ENCODE measurements at regions not wholly inside any gene's neighbourhood (a gene's known extent, or its start where the extent isn't known, plus 50 kb on each side); places are given as distances from the start of the nearest gene placed in this dataset.

DNA sequence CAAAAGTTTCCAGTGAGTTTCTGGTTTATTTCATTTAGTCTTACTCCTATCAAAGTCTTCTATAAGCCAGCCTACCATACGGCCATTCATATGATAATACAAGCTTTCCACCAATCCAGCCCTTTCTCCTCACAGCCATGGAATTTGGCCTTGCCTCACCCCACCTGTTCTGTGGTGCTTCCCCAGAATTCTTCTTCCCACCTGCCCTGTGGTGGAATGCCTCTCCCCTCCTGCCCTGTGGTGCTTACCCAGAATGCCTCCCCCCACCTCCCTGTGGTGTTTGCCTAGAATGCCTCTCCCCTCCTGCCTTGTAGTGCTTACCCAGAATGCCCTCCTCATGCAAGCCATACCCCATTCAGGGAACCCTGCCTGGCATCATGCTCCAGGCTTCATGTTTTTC lies 90.3 kb upstream of the APC start:
- DNase-seq (ENCODE audit: insufficient read length, low spot score, missing footprints) = no peak

DNA sequence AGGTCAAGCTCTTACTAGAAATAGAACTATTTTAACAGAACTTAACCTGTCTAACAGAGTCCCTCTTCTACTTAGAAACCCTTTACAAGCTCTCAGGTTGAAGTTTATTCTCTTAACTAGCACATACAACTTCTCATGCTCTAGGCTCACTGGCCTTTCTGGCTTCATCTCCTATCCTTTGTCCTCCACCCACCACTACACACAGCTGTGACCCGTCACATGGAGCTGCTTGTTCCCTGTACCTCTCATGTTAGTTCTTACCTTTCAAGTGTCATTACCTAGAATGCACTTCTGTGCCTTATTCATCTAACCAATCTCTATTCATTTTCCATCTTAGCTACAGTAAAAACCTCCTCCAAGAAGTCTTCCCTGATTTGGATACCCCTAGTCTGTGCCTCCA lies 89.4 kb upstream of the APC start:
- TF ChIP-seq, protein P1, sequence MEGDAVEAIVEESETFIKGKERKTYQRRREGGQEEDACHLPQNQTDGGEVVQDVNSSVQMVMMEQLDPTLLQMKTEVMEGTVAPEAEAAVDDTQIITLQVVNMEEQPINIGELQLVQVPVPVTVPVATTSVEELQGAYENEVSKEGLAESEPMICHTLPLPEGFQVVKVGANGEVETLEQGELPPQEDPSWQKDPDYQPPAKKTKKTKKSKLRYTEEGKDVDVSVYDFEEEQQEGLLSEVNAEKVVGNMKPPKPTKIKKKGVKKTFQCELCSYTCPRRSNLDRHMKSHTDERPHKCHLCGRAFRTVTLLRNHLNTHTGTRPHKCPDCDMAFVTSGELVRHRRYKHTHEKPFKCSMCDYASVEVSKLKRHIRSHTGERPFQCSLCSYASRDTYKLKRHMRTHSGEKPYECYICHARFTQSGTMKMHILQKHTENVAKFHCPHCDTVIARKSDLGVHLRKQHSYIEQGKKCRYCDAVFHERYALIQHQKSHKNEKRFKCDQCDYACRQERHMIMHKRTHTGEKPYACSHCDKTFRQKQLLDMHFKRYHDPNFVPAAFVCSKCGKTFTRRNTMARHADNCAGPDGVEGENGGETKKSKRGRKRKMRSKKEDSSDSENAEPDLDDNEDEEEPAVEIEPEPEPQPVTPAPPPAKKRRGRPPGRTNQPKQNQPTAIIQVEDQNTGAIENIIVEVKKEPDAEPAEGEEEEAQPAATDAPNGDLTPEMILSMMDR (IDR thresholded peaks at IDR 0.05; ENCODE audit: extremely low read depth, low read depth, low read length) = no peak
- H3K4me2 ChIP-seq (ENCODE audit: insufficient read depth, low read length) = no peak overlapping the region
- H2AFZ ChIP-seq (ENCODE audit: low read length) = no peak overlapping the region
- no peaks in the 10 kb centered on the region for H3K36me3 ChIP-seq (ENCODE audit: insufficient read depth, low read length)
- no peaks in the 10 kb centered on the region for H3K9me3 ChIP-seq (ENCODE audit: low read depth, low read length)
- no peak overlapping the region for H3K27ac ChIP-seq (ENCODE audit: low read depth, low read length)
- DNase-seq (ENCODE audit: insufficient read length, low spot score, missing footprints) = no peak
- H3K4me1 ChIP-seq (ENCODE audit: insufficient read depth, low read length) = no peaks in the 10 kb centered on the region
- no peaks in the 10 kb centered on the region for H4K20me1 ChIP-seq (ENCODE audit: insufficient read depth, low read length)
- H3K79me2 ChIP-seq (ENCODE audit: insufficient read depth, low read length) = no peaks in the 10 kb centered on the region
- H3K27me3 ChIP-seq (ENCODE audit: insufficient read depth, low read length) = no peaks in the 10 kb centered on the region
- H3K4me3 ChIP-seq (ENCODE audit: insufficient read depth, low read length) = no peak overlapping the region

More for the DNA sequence above, 90.3 kb upstream of the APC start:
- Histone ChIP-seq H3K79me2 (ENCODE audit: insufficient read depth, low read length) (no peaks in the 10 kb centered on the region), H3K27me3 (ENCODE audit: insufficient read depth, low read length) (no peaks in the 10 kb centered on the region), H3K36me3 (ENCODE audit: insufficient read depth, low read length) (no peaks in the 10 kb centered on the region), H3K27ac (ENCODE audit: low read depth, low read length) (no peak overlapping the region), H2AFZ (ENCODE audit: low read length) (no peak overlapping the region), H3K9me3 (ENCODE audit: low read depth, low read length) (no peaks in the 10 kb centered on the region), H3K4me2 (ENCODE audit: insufficient read depth, low read length) (no peak overlapping the region), H3K4me3 (ENCODE audit: insufficient read depth, low read length) (no peak overlapping the region), H4K20me1 (ENCODE audit: insufficient read depth, low read length) (no peaks in the 10 kb centered on the region), H3K4me1 (ENCODE audit: insufficient read depth, low read length) (no peaks in the 10 kb centered on the region)
- TF ChIP-seq, protein P1 (IDR thresholded peaks at IDR 0.05; ENCODE audit: extremely low read depth, low read depth, low read length) = no peak

DNA sequence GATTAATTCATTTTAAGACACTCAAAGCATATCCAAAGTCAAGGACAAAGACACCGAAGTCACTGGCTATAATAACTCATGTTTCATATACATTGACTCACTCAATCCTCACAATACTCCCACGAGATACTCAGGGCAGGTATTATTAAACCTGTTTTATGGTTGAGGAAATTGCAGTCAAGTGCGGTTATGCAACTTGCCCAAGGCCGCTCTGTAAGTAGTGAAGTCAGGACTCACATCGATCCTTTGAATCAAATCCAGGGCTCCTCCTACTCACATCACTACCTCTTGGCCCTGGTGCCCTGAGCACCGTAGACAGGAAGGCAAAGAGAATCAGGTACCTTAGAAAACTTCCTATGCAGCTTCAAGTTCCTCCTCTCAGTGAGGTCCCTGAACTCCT lies 87.8 kb upstream of the APC start:
- H3K36me3 ChIP-seq (ENCODE audit: insufficient read depth, low read length) = no peaks in the 10 kb centered on the region
- no peak for DNase-seq (ENCODE audit: insufficient read length, low spot score, missing footprints)
- H2AFZ ChIP-seq (ENCODE audit: low read length) = no peak overlapping the region
- H3K9me3 ChIP-seq (ENCODE audit: low read depth, low read length) = no peaks in the 10 kb centered on the region
- H3K4me3 ChIP-seq (ENCODE audit: insufficient read depth, low read length) = no peak overlapping the region
- H4K20me1 ChIP-seq (ENCODE audit: insufficient read depth, low read length) = no peaks in the 10 kb centered on the region
- H3K4me1 ChIP-seq (ENCODE audit: insufficient read depth, low read length) = no peaks in the 10 kb centered on the region
- no peaks in the 10 kb centered on the region for H3K27me3 ChIP-seq (ENCODE audit: insufficient read depth, low read length)
- no peak overlapping the region for H3K4me2 ChIP-seq (ENCODE audit: insufficient read depth, low read length)
- no peaks in the 10 kb centered on the region for H3K79me2 ChIP-seq (ENCODE audit: insufficient read depth, low read length)
- no peak overlapping the region for H3K27ac ChIP-seq (ENCODE audit: low read depth, low read length)
- TF ChIP-seq, protein P1 (IDR thresholded peaks at IDR 0.05; ENCODE audit: extremely low read depth, low read depth, low read length) = no peak

DNA sequence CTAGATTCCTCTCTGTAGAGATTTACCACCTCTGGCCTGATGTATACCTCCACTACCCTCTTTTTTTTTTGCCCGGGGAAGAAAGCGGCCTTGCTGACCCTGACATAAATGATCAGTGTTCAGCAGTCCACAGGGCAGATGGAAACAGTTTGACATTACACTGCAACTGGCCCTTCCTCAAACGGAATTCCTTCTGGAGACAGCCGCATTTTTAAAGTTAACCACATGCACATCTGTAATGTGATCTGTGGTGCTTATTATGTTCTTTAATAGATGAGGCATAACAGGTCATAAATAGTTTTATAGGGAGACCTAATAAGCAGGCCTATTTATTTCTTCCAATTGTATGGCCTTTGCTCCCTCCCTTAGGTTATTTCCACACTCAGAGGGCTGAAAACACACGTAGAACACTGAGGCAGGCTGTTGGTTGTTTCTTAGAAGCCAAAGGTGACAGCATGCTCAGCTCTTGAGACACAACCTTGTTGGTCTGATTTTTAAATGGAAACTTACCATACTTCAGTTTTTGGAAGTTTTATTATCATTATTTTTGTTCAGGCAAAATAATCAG lies 84.0 kb upstream of the APC start:
- H3K4me1 ChIP-seq (ENCODE audit: insufficient read depth, low read length) = no peaks in the 10 kb centered on the region
- no peak for DNase-seq (ENCODE audit: insufficient read length, low spot score, missing footprints)
- H3K27me3 ChIP-seq (ENCODE audit: insufficient read depth, low read length) = no peaks in the 10 kb centered on the region
- H3K4me2 ChIP-seq (ENCODE audit: insufficient read depth, low read length) = no peak overlapping the region
- no peaks in the 10 kb centered on the region for H3K36me3 ChIP-seq (ENCODE audit: insufficient read depth, low read length)
- H3K9me3 ChIP-seq (ENCODE audit: low read depth, low read length) = no peaks in the 10 kb centered on the region
- no peak overlapping the region for H3K27ac ChIP-seq (ENCODE audit: low read depth, low read length)
- TF ChIP-seq, protein P1 (IDR thresholded peaks at IDR 0.05; ENCODE audit: extremely low read depth, low read depth, low read length) = no peak
- H3K4me3 ChIP-seq (ENCODE audit: insufficient read depth, low read length) = no peak overlapping the region
- no peaks in the 10 kb centered on the region for H4K20me1 ChIP-seq (ENCODE audit: insufficient read depth, low read length)
- H3K79me2 ChIP-seq (ENCODE audit: insufficient read depth, low read length) = no peaks in the 10 kb centered on the region
- H2AFZ ChIP-seq (ENCODE audit: low read length) = no peak overlapping the region

Data from osteoblast (primary cell).